ENCODE measurements at regions not wholly inside any gene's neighbourhood (a gene's known extent, or its start where the extent isn't known, plus 50 kb on each side); places are given as distances from the start of the nearest gene placed in this dataset.

DNA sequence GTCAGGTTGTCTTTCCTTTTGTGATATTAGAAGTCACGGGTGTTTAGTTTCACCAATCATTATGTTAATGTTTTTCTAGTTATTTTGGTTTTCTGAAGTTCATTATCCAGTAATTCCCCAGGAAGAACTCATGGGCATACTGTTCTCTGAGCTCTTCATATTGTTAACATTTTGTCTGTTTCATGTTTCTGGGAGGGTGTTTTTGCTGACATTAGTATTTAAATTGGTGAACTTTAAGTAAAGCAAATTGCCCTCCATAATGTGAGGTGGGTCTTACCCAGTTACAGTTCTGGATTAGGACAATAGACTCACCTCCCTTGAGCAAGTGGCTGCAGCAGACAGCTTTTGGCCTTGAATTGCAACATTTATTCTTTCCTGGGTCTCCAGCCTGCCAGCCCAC lies 163.4 kb downstream of the GPAT3 start:
- no peaks in the 10 kb centered on the region for H3K27me3 Mint-ChIP-seq (ENCODE audit: low read depth)
- Histone ChIP-seq H3K23ac (ENCODE audit: insufficient read length, low read depth, low read length) (no peak overlapping the region), H3K4me2 (ENCODE audit: insufficient read depth, insufficient read length, low read length) (no peak overlapping the region), H3K79me2 (ENCODE audit: insufficient read depth, low read length) (no peaks in the 10 kb centered on the region), H3T11ph (ENCODE audit: low read length) (no peak overlapping the region), H4K8ac (replicated peaks; ENCODE audit: insufficient read length, low read depth, low read length) (no peak overlapping the region), H3K4ac (ENCODE audit: low read depth, low read length) (no peak overlapping the region), H2BK5ac (ENCODE audit: insufficient read length, low read length) (no peak overlapping the region), H3K18ac (ENCODE audit: insufficient read length, low read depth, low read length) (no peak overlapping the region), H2BK15ac (ENCODE audit: low read depth, low read length) (no peak overlapping the region), H2BK20ac (ENCODE audit: low read depth, low read length, poor library complexity, severe bottlenecking) (no peak overlapping the region), H3K56ac (ENCODE audit: insufficient read length, low read depth, low read length) (no peak overlapping the region), H3K4me1 (ENCODE audit: insufficient read depth, low read length) (no peaks in the 10 kb centered on the region), H4K20me1 (ENCODE audit: control insufficient read depth, insufficient read depth, insufficient read length) (no peaks in the 10 kb centered on the region), H2AFZ (ENCODE audit: low read length) (no peak overlapping the region), H3K27me3 (ENCODE audit: insufficient read depth, low read length) (no peaks in the 10 kb centered on the region), H3K9ac (ENCODE audit: extremely low read depth, insufficient read length, low read length) (no peak overlapping the region), H3K79me1 (ENCODE audit: insufficient read depth, low read depth, low read length, poor library complexity, severe bottlenecking) (no peaks in the 10 kb centered on the region), H2BK120ac (ENCODE audit: low read depth, low read length, poor library complexity, severe bottlenecking) (no peak overlapping the region), H3K14ac (ENCODE audit: insufficient read depth, low read length) (no peak overlapping the region), H4K5ac (ENCODE audit: insufficient read length, low read depth, low read length) (no peak overlapping the region), H3K9me3 (ENCODE audit: control insufficient read depth, low read depth, low read length) (no peaks in the 10 kb centered on the region), H3K27ac (ENCODE audit: insufficient read length, low read depth, low read length) (no peak overlapping the region), H2AK5ac (ENCODE audit: insufficient read length, low read length) (no peak overlapping the region), H2BK12ac (ENCODE audit: insufficient read length, low read depth, low read length) (no peak overlapping the region), H3K23me2 (ENCODE audit: insufficient read length, low read depth, low read length, poor library complexity, severe bottlenecking) (no peaks in the 10 kb centered on the region), H4K91ac (ENCODE audit: insufficient read length, low read depth, low read length) (no peak overlapping the region)
- no peak for TF ChIP-seq CTCF (conservative IDR thresholded peaks at IDR 0.05)
- H3K9me3 Mint-ChIP-seq, result peaks cover 5 to 12% of the 10 kb centered on the region in 2 experiments; a peak in 4 of 5 replicates
- H3K4me1 Mint-ChIP-seq, result no peaks in the 10 kb centered on the region
- peaks cover 0 to 2% (median 2%) of the 10 kb centered on the region in 3 experiments; a peak in 2 of 7 replicates for H3K36me3 Mint-ChIP-seq (ENCODE audit: insufficient read depth in 1 of 3, low read depth in 3 of 3)
- DNase-seq, result no peak
- no peak overlapping the region for H3K4me3 Mint-ChIP-seq
- no CpG with 5 or more reads among the region's 1 CpG for WGBS (ENCODE audit: extremely low coverage, insufficient read length, low lambda C conversion rate)
- H3K27ac Mint-ChIP-seq, result no peak overlapping the region
